Osteocyte (in vitro differentiated cells): ENCODE measurements at regions not wholly inside any gene's neighbourhood (a gene's known extent, or its start where the extent isn't known, plus 50 kb on each side); places are given as distances from the start of the nearest gene placed in this dataset.

Source experiments
- DNase-seq: peaks from one replicate; pipeline ENCODE4 v3.0.0; 2021; ENCODE audit warnings: mixed read lengths; ENCODE audit not compliant: unreplicated experiment; ENCODE audit errors: extremely low spot score
- H3K27ac Mint-ChIP-seq: one replicate; pipeline ENCODE4 v1.8.0; 2021; ENCODE audit warnings: mild to moderate bottlenecking, mixed read lengths; ENCODE audit not compliant: unreplicated experiment
- H3K27me3 Mint-ChIP-seq: one replicate; pipeline ENCODE4 v1.8.0; 2021; ENCODE audit warnings: mixed read lengths; ENCODE audit not compliant: unreplicated experiment
- H3K36me3 Mint-ChIP-seq: one replicate; pipeline ENCODE4 v1.8.0; 2021; ENCODE audit warnings: mixed read lengths; ENCODE audit not compliant: unreplicated experiment
- H3K4me1 Mint-ChIP-seq: one replicate; pipeline ENCODE4 v1.8.0; 2021; ENCODE audit warnings: mixed read lengths; ENCODE audit not compliant: unreplicated experiment
- H3K4me3 Mint-ChIP-seq: one replicate; pipeline ENCODE4 v1.8.0; 2021; ENCODE audit warnings: mild to moderate bottlenecking, moderate library complexity, mixed read lengths; ENCODE audit not compliant: unreplicated experiment
- H3K9me3 Mint-ChIP-seq: one replicate; pipeline ENCODE4 v1.8.0; 2021; ENCODE audit warnings: mixed read lengths; ENCODE audit not compliant: unreplicated experiment
- TF ChIP-seq, protein P1 (sequence below): fragments of 200-600 bp; sonication (generic); IDR thresholded peaks from 2 replicates; pipeline ENCODE4 v1.5.0; 2021; ENCODE audit warnings: antibody characterized with exemption, mild to moderate bottlenecking, moderate library complexity

GRCh38 chr2:216305574-216305973 is 66.7 kb downstream of the MARCHF4 start:
- Mint-ChIP-seq H3K27me3 (no peaks in the 10 kb centered on the region), H3K36me3 (no peaks in the 10 kb centered on the region), H3K9me3 (no peaks in the 10 kb centered on the region), H3K4me1 (peaks cover 10% of the 10 kb centered on the region), H3K27ac (no peak overlapping the region), H3K4me3 (no peak overlapping the region)
- TF ChIP-seq, protein P1, sequence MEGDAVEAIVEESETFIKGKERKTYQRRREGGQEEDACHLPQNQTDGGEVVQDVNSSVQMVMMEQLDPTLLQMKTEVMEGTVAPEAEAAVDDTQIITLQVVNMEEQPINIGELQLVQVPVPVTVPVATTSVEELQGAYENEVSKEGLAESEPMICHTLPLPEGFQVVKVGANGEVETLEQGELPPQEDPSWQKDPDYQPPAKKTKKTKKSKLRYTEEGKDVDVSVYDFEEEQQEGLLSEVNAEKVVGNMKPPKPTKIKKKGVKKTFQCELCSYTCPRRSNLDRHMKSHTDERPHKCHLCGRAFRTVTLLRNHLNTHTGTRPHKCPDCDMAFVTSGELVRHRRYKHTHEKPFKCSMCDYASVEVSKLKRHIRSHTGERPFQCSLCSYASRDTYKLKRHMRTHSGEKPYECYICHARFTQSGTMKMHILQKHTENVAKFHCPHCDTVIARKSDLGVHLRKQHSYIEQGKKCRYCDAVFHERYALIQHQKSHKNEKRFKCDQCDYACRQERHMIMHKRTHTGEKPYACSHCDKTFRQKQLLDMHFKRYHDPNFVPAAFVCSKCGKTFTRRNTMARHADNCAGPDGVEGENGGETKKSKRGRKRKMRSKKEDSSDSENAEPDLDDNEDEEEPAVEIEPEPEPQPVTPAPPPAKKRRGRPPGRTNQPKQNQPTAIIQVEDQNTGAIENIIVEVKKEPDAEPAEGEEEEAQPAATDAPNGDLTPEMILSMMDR, result no peak
- no peak for DNase-seq

DNA sequence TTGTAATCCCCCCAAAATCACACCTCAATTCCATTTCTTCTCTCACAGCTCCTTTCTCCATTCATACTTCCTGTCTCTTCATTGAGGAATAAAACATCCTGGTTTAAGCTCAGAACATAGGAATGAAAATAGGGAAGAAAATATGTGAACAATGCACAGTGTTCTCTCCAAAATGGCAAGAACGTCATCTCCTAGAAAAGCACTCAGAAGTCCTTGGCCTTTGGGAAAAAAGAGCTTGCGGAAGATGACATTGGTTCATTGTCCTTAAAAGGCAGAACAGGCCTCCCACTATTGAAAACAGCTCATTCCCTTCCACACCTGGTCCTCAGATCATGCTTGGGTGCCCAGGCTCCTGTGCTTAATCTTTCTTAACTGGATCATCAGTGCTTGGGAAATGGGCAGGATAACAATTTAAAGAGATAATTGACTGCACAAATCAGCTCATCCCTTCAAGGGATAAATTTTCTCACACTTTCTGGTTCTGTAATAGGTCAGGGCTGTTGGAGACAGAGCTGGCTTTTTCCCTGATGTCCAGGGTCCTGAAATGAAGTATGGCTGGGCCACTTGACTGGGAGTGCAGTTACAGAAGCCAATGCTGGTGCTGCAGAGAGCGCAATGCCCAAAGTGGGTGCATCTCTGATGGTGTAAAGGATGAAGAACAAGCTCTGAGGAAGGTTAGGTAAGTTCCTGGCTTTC is 69.2 kb downstream of the MARCHF4 start:
- Mint-ChIP-seq H3K27ac (peak overlapping the region; percentile 24), H3K4me3 (no peak overlapping the region), H3K27me3 (no peaks in the 10 kb centered on the region), H3K36me3 (no peaks in the 10 kb centered on the region), H3K9me3 (no peaks in the 10 kb centered on the region), H3K4me1 (peaks cover 23% of the 10 kb centered on the region)
- no peak for DNase-seq
- TF ChIP-seq, protein P1, result no peak

GRCh38 chr2:216300906-216301305 is 71.4 kb downstream of the MARCHF4 start:
- Mint-ChIP-seq H3K4me1 (peaks cover 26% of the 10 kb centered on the region), H3K27ac (no peak overlapping the region), H3K27me3 (no peaks in the 10 kb centered on the region), H3K36me3 (no peaks in the 10 kb centered on the region), H3K4me3 (no peak overlapping the region), H3K9me3 (no peaks in the 10 kb centered on the region)
- no peak for DNase-seq
- TF ChIP-seq, protein P1, result no peak

DNA sequence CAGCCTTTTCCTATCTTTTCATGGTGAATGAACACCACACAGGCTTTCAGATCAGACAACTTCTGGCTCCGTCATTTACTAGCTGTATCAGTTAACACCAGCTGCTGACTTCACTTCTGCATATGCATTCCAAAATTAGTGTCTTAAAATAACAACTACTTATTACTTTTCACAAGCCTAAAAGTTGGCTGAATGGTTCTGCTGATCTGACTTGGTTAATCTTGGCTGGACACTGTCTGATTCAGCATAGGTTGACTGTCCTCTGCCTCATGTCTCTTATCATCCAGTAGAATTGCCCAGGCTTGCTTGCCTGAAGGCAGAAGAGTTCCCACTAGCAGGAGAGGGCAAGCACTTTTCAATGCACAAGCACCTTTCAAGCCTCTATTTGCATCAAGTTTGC is 72.7 kb downstream of the MARCHF4 start:
- no peaks in the 10 kb centered on the region for H3K36me3 Mint-ChIP-seq
- no peak overlapping the region for H3K4me3 Mint-ChIP-seq
- no peaks in the 10 kb centered on the region for H3K9me3 Mint-ChIP-seq
- H3K27ac Mint-ChIP-seq, result no peak overlapping the region
- DNase-seq, result no peak
- TF ChIP-seq, protein P1, result no peak
- H3K4me1 Mint-ChIP-seq, result peaks cover 26% of the 10 kb centered on the region
- H3K27me3 Mint-ChIP-seq, result no peaks in the 10 kb centered on the region

- H3K27ac Mint-ChIP-seq, result no peak overlapping the region
- no peak for DNase-seq
- no peak overlapping the region for H3K4me3 Mint-ChIP-seq
Measured at GRCh38 chr2:216298719-216299495, 73.4 kb downstream of the MARCHF4 start.

More at GRCh38 chr2:216298719-216299495, 73.4 kb downstream of the MARCHF4 start:
- Mint-ChIP-seq H3K36me3 (no peaks in the 10 kb centered on the region), H3K4me1 (peaks cover 26% of the 10 kb centered on the region), H3K9me3 (no peaks in the 10 kb centered on the region), H3K27me3 (no peaks in the 10 kb centered on the region)
- TF ChIP-seq, protein P1, result no peak
